Nephron (organoid): ENCODE measurements at regions not wholly inside any gene's neighbourhood (a gene's known extent, or its start where the extent isn't known, plus 50 kb on each side); places are given as distances from the start of the nearest gene placed in this dataset.
A peak's percentile ranks its signal among the peaks of the same experiment; 100 is the strongest.

ENCODE experiments used
- H3K27ac Mint-ChIP-seq, 3 experiments: 2 replicates each; pipeline ENCODE4 v1.8.0; 2020; ENCODE audit warnings: mixed read lengths in 3 of 3, mild to moderate bottlenecking in 2 of 3, moderate library complexity in 1 of 3
- H3K27me3 Mint-ChIP-seq: 2 replicates; pipeline ENCODE4 v1.8.0; 2021; ENCODE audit warnings: low read depth, mild to moderate bottlenecking, moderate library complexity, mixed read lengths
- H3K36me3 Mint-ChIP-seq: 2 replicates; pipeline ENCODE4 v1.8.0; 2020; ENCODE audit warnings: low read depth, mixed read lengths
- H3K4me1 Mint-ChIP-seq: 2 replicates; pipeline ENCODE4 v1.8.0; 2020; ENCODE audit warnings: mixed read lengths
- H3K4me3 Mint-ChIP-seq, 3 experiments: 2 replicates each; pipeline ENCODE4 v1.8.0; 2020; ENCODE audit warnings: mild to moderate bottlenecking in 3 of 3, mixed read lengths in 3 of 3, moderate library complexity in 2 of 3
- H3K9me3 Mint-ChIP-seq: 2 replicates; pipeline ENCODE4 v1.8.0; 2020; ENCODE audit warnings: mixed read lengths
- CTCF ChIP-seq, 3 experiments: fragments of 200-600 bp; sonication (generic); IDR thresholded peaks; one replicate each; pipeline ENCODE4 v1.5.0; 2021; ENCODE audit warnings: antibody characterized with exemption in 3 of 3; ENCODE audit not compliant: unreplicated experiment in 3 of 3

GRCh38 chr20:7226156-7226555 lies 458.7 kb downstream of the BMP2 start:
- TF ChIP-seq CTCF (IDR thresholded peaks at IDR 0.05; ENCODE audit: unreplicated experiment in 3 of 3) = no peak
- peaks cover 14% of the 10 kb centered on the region for H3K9me3 Mint-ChIP-seq
- no peak overlapping the region for H3K4me3 Mint-ChIP-seq
- no peaks in the 10 kb centered on the region for H3K4me1 Mint-ChIP-seq
- no peak overlapping the region for H3K27ac Mint-ChIP-seq
- no peaks in the 10 kb centered on the region for H3K27me3 Mint-ChIP-seq
- no peaks in the 10 kb centered on the region for H3K36me3 Mint-ChIP-seq

- peaks cover 8% of the 10 kb centered on the region for H3K9me3 Mint-ChIP-seq
- no peak overlapping the region for H3K27ac Mint-ChIP-seq
- H3K36me3 Mint-ChIP-seq = no peaks in the 10 kb centered on the region
- H3K4me1 Mint-ChIP-seq = no peaks in the 10 kb centered on the region
- no peak overlapping the region for H3K4me3 Mint-ChIP-seq
- TF ChIP-seq CTCF (IDR thresholded peaks at IDR 0.05; ENCODE audit: unreplicated experiment in 3 of 3) = no peak
- H3K27me3 Mint-ChIP-seq = no peaks in the 10 kb centered on the region
Measured at GRCh38 chr20:7231303-7231702, 463.8 kb downstream of the BMP2 start.

GRCh38 chr20:7232796-7233195 lies 465.3 kb downstream of the BMP2 start:
- Mint-ChIP-seq H3K4me3 (no peak overlapping the region), H3K9me3 (peaks cover 8% of the 10 kb centered on the region), H3K27me3 (no peaks in the 10 kb centered on the region), H3K27ac (no peak overlapping the region), H3K36me3 (no peaks in the 10 kb centered on the region), H3K4me1 (no peaks in the 10 kb centered on the region)
- TF ChIP-seq CTCF (IDR thresholded peaks at IDR 0.05; ENCODE audit: unreplicated experiment in 3 of 3) = no peak

- no peaks in the 10 kb centered on the region for H3K4me1 Mint-ChIP-seq
- H3K27me3 Mint-ChIP-seq = no peaks in the 10 kb centered on the region
- H3K4me3 Mint-ChIP-seq = no peak overlapping the region
- no peak for TF ChIP-seq CTCF (IDR thresholded peaks at IDR 0.05; ENCODE audit: unreplicated experiment in 3 of 3)
- no peaks in the 10 kb centered on the region for H3K36me3 Mint-ChIP-seq
- H3K9me3 Mint-ChIP-seq = peaks cover 8% of the 10 kb centered on the region
- H3K27ac Mint-ChIP-seq = no peak overlapping the region
Measured at GRCh38 chr20:7237251-7237650, 469.8 kb downstream of the BMP2 start.

- Mint-ChIP-seq H3K27ac (no peak overlapping the region), H3K4me3 (no peak overlapping the region), H3K27me3 (peaks cover 3% of the 10 kb centered on the region), H3K36me3 (no peaks in the 10 kb centered on the region), H3K4me1 (no peaks in the 10 kb centered on the region), H3K9me3 (no peaks in the 10 kb centered on the region)
- no peak for TF ChIP-seq CTCF (IDR thresholded peaks at IDR 0.05; ENCODE audit: unreplicated experiment in 3 of 3)
Measured at GRCh38 chr20:7240490-7240889, 473.0 kb downstream of the BMP2 start.

- Mint-ChIP-seq H3K4me1 (peaks cover 6% of the 10 kb centered on the region), H3K9me3 (no peaks in the 10 kb centered on the region), H3K4me3 (no peak overlapping the region), H3K27me3 (no peaks in the 10 kb centered on the region), H3K36me3 (no peaks in the 10 kb centered on the region), H3K27ac (peak overlapping the region in 2 of 3 experiments; percentile 20 to 66)
- TF ChIP-seq CTCF (IDR thresholded peaks at IDR 0.05; ENCODE audit: unreplicated experiment in 3 of 3) = no peak
Measured at GRCh38 chr20:7248281-7249201, 481.1 kb downstream of the BMP2 start.
